GM12864 (cell line): ENCODE measurements at regions not wholly inside any gene's neighbourhood (a gene's known extent, or its start where the extent isn't known, plus 50 kb on each side); places are given as distances from the start of the nearest gene placed in this dataset.

Experiments
- DNase-seq: peaks from one replicate; pipeline ENCODE4 v3.0.0-alpha.2; 2011; ENCODE audit warnings: low read depth
- H3K4me3 ChIP-seq: 2 replicates; pipeline ENCODE4 v1.5.1; 2011; ENCODE audit warnings: mild to moderate bottlenecking, low read depth, low read length, control low read depth
- CTCF ChIP-seq: IDR thresholded peaks from 2 replicates; pipeline ENCODE4 v1.5.1; 2011; ENCODE audit warnings: low read depth, mild to moderate bottlenecking, moderate library complexity, low read length, control low read depth, inconsistent platforms; ENCODE audit errors: missing control alignments

GRCh38 chr15:70412794-70413193, 315.1 kb upstream of the TLE3 start:
- TF ChIP-seq CTCF: no peak
- DNase-seq: no peak

DNA sequence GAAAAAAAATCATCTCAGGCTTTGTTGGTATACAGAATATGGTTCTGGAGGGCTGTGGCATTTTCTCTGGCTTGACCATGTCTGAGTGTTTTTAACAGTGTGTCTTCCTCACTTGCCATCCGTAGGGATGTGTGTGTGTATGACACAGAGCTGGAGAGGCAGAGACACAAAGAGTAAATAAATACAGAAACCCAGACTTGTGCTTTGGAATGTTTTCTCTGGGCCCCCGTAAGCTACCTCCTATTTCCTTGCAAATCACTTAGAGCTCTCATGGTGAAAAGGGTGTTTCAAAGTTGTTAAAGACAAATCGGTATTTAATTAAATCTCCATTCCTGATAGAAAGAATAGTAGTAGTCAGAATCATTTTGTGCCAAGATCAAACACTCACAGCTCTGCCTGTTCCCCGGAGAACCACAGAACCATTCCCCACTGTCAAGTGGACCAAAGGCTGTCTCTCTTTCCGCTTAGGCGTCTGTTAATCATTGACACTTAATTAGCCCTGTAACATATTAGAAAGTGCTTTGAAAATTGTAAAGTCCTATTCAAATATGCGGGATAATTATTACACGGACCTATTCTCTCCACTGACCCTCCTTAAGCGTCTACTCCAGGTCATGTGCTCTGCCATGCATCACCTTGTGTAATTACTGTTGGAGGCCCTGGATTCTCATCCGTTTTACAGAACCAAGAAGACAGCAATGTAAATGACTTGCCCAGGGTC, 313.6 kb upstream of the TLE3 start:
- no peak for TF ChIP-seq CTCF
- no peak for DNase-seq
- no peak overlapping the region for H3K4me3 ChIP-seq

More at GRCh38 chr15:70412794-70413193, 315.1 kb upstream of the TLE3 start:
- H3K4me3 ChIP-seq: no peak overlapping the region

DNA sequence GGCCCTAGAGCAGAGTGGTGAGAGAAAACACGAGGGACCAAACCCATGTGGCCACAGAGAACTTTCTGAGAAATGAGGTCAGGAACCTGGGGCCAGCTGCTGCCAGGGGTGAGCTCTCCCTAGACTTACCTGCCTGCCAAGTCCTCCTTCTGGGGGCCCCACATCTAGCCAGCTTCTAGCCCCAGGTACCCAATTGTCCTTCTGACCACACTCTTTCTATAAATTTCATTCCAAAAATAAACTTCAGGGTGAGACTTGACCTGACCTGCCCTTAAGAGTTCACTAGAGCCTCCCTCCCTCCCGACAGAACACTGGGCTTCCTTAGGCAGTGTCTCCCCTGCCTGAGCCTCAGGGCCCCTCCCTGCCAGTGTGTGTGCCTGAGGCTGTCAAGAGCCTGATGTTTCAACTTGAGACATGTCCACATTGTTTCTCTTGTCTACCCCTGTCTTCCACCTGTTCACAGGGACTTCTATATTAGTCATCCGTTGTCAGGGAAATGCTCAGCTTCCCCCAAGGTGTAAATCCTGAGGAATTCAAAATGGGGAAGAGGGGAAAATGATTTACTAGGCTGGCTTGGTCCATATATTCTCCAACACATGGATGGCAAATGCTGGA, 312.8 kb upstream of the TLE3 start:
- no peak overlapping the region for H3K4me3 ChIP-seq
- DNase-seq: no peak

GRCh38 chr15:70409388-70409787, 311.7 kb upstream of the TLE3 start:
- no peak for DNase-seq
- TF ChIP-seq CTCF: no peak
- no peak overlapping the region for H3K4me3 ChIP-seq

More for the DNA sequence above, 312.8 kb upstream of the TLE3 start:
- no peak for TF ChIP-seq CTCF

DNA sequence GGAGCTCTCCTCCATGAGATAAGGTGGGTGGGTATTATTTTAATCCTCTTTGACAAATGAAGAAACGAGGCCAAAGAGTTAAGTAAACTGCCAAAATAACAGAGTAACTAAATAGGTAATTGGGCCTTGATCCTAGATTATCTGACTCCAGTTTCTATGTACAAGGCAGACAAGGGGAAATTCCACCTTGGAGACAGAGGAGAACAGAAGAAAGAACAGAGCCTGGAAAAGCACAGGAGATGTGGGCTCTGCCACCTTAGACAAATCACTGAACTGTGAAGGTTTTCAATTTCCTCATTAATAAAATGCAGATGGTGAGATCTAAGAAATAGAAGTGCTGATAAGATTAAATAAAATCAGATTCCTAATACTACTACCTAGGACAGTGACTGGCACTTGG, 310.2 kb upstream of the TLE3 start:
- no peak for TF ChIP-seq CTCF
- no peak for DNase-seq

DNA sequence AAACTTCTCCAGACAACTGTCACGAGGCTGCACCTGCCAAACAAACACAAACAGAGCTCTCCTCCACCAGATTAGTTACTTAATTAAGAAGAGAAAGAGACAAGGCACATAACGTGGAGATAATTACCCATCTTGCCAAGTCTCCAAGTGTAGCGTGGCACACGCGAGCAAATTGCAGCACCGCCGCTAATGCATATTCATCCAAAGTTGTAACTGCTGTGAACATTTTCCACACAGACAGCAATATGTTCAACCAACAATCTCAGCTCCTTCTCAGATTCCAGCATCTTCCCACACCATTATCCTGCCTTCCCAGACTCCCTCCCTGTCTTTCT, 309.6 kb upstream of the TLE3 start:
- no peak for TF ChIP-seq CTCF
- no peak overlapping the region for H3K4me3 ChIP-seq
- DNase-seq: no peak

More for the DNA sequence above, 310.2 kb upstream of the TLE3 start:
- no peak overlapping the region for H3K4me3 ChIP-seq
